CD14-positive monocyte (primary cell): ENCODE measurements at regions not wholly inside any gene's neighbourhood (a gene's known extent, or its start where the extent isn't known, plus 50 kb on each side); places are given as distances from the start of the nearest gene placed in this dataset.

Experiments
- DNase-seq, 3 donors: peaks; one replicate each; pipeline ENCODE4 v3.0.0-alpha.2; 2011 to 2022
- H2AFZ ChIP-seq: 2 replicates; pipeline ENCODE4 v1.6.0; 2012; ENCODE audit warnings: mild to moderate bottlenecking, low read depth, low read length, inconsistent platforms; ENCODE audit not compliant: insufficient read depth, poor library complexity, severe bottlenecking
- H3K27ac ChIP-seq, 2 donors: 1 replicate in 1 of 2; 2 replicates in 1 of 2; pipeline ENCODE4 v1.5.1; 2012 to 2013; ENCODE audit warnings: low read length in 2 of 2, control low read depth in 1 of 2, inconsistent platforms in 1 of 2, low read depth in 1 of 2, mild to moderate bottlenecking in 1 of 2
- H3K27me3 ChIP-seq, 2 donors: one replicate each; pipeline versions ENCODE4 v1.6.0 to v1.6.1; 2011 to 2013; ENCODE audit warnings: low read length in 2 of 2; ENCODE audit not compliant: control insufficient read depth in 2 of 2, insufficient read depth in 2 of 2
- H3K36me3 ChIP-seq, 2 donors: replicated peaks in 1 of 2; 1 replicate in 1 of 2; 2 replicates in 1 of 2; pipeline versions ENCODE4 v1.5.1 to v1.6.1; 2012 to 2013; ENCODE audit warnings: low read length in 2 of 2, control low read depth in 1 of 2, inconsistent platforms in 1 of 2, mild to moderate bottlenecking in 1 of 2; ENCODE audit not compliant: insufficient read depth in 2 of 2, control insufficient read depth in 1 of 2
- H3K4me1 ChIP-seq, 2 donors: 1 replicate in 1 of 2; 2 replicates in 1 of 2; pipeline versions ENCODE4 v1.5.1 to v1.6.1; 2012 to 2013; ENCODE audit warnings: low read length in 2 of 2, control low read depth in 1 of 2, inconsistent platforms in 1 of 2, mild to moderate bottlenecking in 1 of 2, moderate library complexity in 1 of 2; ENCODE audit not compliant: insufficient read depth in 2 of 2, control insufficient read depth in 1 of 2
- H3K4me2 ChIP-seq: replicated peaks from 2 replicates; pipeline ENCODE3; 2012; ENCODE audit warnings: low read length, moderate library complexity, mild to moderate bottlenecking; ENCODE audit not compliant: poor library complexity, severe bottlenecking; ENCODE audit errors: extremely low read depth
- H3K4me3 ChIP-seq, 3 experiments: fragments of 200-600 bp in 1 of 3; sonication (generic) in 1 of 3; replicated peaks in 1 of 3; 1 replicate in 2 of 3; 2 replicates in 1 of 3; pipeline ENCODE4 v1.5.1; 2011 to 2013; ENCODE audit warnings: low read length in 3 of 3, mild to moderate bottlenecking in 3 of 3, control low read depth in 2 of 3, low read depth in 2 of 3, inconsistent platforms in 1 of 3, moderate library complexity in 1 of 3
- H3K79me2 ChIP-seq: 2 replicates; pipeline ENCODE4 v1.6.0; 2012; ENCODE audit warnings: mild to moderate bottlenecking, control low read depth, inconsistent platforms, low read length, moderate library complexity; ENCODE audit not compliant: insufficient read depth
- H3K9ac ChIP-seq: 2 replicates; pipeline ENCODE4 v1.6.0; 2017; ENCODE audit warnings: low read length, mild to moderate bottlenecking; ENCODE audit not compliant: insufficient read depth, poor library complexity, severe bottlenecking
- H3K9me3 ChIP-seq, 2 donors: replicated peaks in 1 of 2; 1 replicate in 1 of 2; 2 replicates in 1 of 2; pipeline versions ENCODE4 v1.5.1 to v1.6.1; 2012 to 2013; ENCODE audit warnings: low read length in 2 of 2, control low read depth in 1 of 2; ENCODE audit not compliant: control insufficient read depth in 1 of 2, insufficient read depth in 1 of 2
- H4K20me1 ChIP-seq: 2 replicates; pipeline ENCODE4 v1.6.0; 2012; ENCODE audit warnings: mild to moderate bottlenecking, low read length, control low read depth, moderate library complexity; ENCODE audit not compliant: insufficient read depth
- H3K27ac Mint-ChIP-seq, 7 donors: one replicate each; pipeline ENCODE4 v1.8.0; 2020; ENCODE audit warnings: mild to moderate bottlenecking in 7 of 7, mixed read lengths in 7 of 7, moderate library complexity in 6 of 7, inconsistent platforms in 2 of 7
- H3K27me3 Mint-ChIP-seq, 3 donors: one replicate each; pipeline ENCODE4 v1.8.0; 2021 to 2022; ENCODE audit warnings: low read depth in 3 of 3, mild to moderate bottlenecking in 3 of 3, mixed read lengths in 3 of 3, moderate library complexity in 3 of 3, inconsistent platforms in 1 of 3
- H3K36me3 Mint-ChIP-seq, 2 donors: one replicate each; pipeline ENCODE4 v1.8.0; 2020; ENCODE audit warnings: mixed read lengths in 2 of 2, inconsistent platforms in 1 of 2, mild to moderate bottlenecking in 1 of 2
- H3K4me1 Mint-ChIP-seq: one replicate; pipeline ENCODE4 v1.8.0; 2020; ENCODE audit warnings: mild to moderate bottlenecking, mixed read lengths
- H3K4me3 Mint-ChIP-seq, 2 donors: one replicate each; pipeline ENCODE4 v1.8.0; 2020; ENCODE audit warnings: mild to moderate bottlenecking in 2 of 2, mixed read lengths in 2 of 2, moderate library complexity in 1 of 2
- H3K9me3 Mint-ChIP-seq, 7 donors: one replicate each; pipeline ENCODE4 v1.8.0; 2020 to 2022; ENCODE audit warnings: mixed read lengths in 7 of 7, mild to moderate bottlenecking in 6 of 7, moderate library complexity in 6 of 7, inconsistent platforms in 2 of 7
- WGBS: methylation state at CpG from one replicate; pipeline ENCODE4 v1.1.5; 2013; ENCODE audit warnings: missing lambda C conversion rate; ENCODE audit not compliant: insufficient coverage; 5-methylcytosine and 5-hydroxymethylcytosine counted together
- intact Hi-C, 2 donors: fragments of 100-400 bp; cut with micrococcal nuclease; formaldehyde crosslinking; loops; one replicate each; pipeline versions ENCODE4 v1.15.0 to v1.15.1; 2023
- TF ChIP-seq, protein P1 (sequence below): fragments of 200-600 bp; IDR thresholded peaks from one replicate; pipeline ENCODE4 v1.8.0; 2022; ENCODE audit warnings: antibody characterized with exemption, mild to moderate bottlenecking

DNA sequence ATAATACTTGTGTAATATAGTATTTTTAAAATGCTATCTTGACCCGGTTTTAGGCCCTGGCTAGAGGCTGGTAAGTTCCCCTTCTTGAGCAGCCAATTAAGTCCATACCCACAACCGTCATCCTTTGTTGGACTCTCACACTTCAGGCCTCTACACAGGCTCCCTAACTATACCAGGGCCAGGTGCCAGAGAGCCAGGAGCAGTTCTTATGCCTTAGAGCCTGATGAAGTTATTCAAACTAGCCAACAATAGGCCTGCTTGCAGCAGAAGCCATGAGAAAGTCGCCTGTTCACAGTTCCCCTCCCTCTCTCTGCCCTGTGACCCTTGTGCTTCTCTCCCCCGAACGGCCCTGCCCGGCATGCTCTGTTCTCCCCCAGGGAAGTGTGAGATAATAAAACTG, 454.2 kb upstream of the KLHL29 start:
- H3K27ac Mint-ChIP-seq = no peak overlapping the region
- 71% methylated on average over 1 of the region's 6 CpGs for WGBS
- H3K9me3 Mint-ChIP-seq = peaks cover 0 to 7% (median 3%) of the 10 kb centered on the region in 7 donors
- H2AFZ ChIP-seq = no peak overlapping the region
- H3K4me3 ChIP-seq = no peak overlapping the region
- H3K36me3 ChIP-seq = no peaks in the 10 kb centered on the region
- no peaks in the 10 kb centered on the region for H3K36me3 Mint-ChIP-seq
- peaks cover 0 to 2% (median 0%) of the 10 kb centered on the region in 3 donors for H3K27me3 Mint-ChIP-seq
- no peaks in the 10 kb centered on the region for H3K4me1 Mint-ChIP-seq
- H3K4me1 ChIP-seq = no peaks in the 10 kb centered on the region
- H4K20me1 ChIP-seq = no peaks in the 10 kb centered on the region
- no peak for DNase-seq
- no peaks in the 10 kb centered on the region for H3K79me2 ChIP-seq
- no peaks in the 10 kb centered on the region for H3K27me3 ChIP-seq
- TF ChIP-seq, protein P1, sequence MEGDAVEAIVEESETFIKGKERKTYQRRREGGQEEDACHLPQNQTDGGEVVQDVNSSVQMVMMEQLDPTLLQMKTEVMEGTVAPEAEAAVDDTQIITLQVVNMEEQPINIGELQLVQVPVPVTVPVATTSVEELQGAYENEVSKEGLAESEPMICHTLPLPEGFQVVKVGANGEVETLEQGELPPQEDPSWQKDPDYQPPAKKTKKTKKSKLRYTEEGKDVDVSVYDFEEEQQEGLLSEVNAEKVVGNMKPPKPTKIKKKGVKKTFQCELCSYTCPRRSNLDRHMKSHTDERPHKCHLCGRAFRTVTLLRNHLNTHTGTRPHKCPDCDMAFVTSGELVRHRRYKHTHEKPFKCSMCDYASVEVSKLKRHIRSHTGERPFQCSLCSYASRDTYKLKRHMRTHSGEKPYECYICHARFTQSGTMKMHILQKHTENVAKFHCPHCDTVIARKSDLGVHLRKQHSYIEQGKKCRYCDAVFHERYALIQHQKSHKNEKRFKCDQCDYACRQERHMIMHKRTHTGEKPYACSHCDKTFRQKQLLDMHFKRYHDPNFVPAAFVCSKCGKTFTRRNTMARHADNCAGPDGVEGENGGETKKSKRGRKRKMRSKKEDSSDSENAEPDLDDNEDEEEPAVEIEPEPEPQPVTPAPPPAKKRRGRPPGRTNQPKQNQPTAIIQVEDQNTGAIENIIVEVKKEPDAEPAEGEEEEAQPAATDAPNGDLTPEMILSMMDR = no peak
- intact Hi-C loops = no loop called here
- no peak overlapping the region for H3K4me2 ChIP-seq
- H3K27ac ChIP-seq = no peak overlapping the region
- no peak overlapping the region for H3K9ac ChIP-seq
- peaks cover 0 to 3% of the 10 kb centered on the region in 2 donors for H3K9me3 ChIP-seq
- H3K4me3 Mint-ChIP-seq = no peak overlapping the region

DNA sequence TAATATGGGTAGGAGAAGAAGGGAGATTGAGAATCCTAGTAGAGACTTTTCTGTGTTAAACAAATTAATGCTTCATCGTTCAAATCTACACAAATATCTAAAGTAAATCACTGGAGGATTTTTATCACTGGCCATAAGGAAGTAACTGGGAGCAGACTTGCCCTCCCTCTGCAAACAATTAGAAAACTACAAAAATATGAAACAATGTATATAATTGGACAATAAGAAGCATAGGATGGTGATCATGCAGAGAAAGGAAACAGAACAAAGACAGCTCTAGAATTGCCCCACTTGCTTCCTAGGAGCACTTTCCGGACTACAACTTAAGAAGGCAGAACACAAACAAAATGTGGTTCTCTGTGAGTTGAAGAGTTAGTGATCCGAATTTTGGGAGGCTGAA, 452.7 kb upstream of the KLHL29 start:
- intact Hi-C loops = no loop called here
- no peaks in the 10 kb centered on the region for H3K79me2 ChIP-seq
- TF ChIP-seq, protein P1 = no peak
- H3K27me3 ChIP-seq = no peaks in the 10 kb centered on the region
- Mint-ChIP-seq H3K27ac (no peak overlapping the region), H3K9me3 (peaks cover 0 to 7% (median 3%) of the 10 kb centered on the region in 7 donors), H3K4me3 (no peak overlapping the region), H3K4me1 (no peaks in the 10 kb centered on the region), H3K36me3 (no peaks in the 10 kb centered on the region), H3K27me3 (peaks cover 0 to 2% (median 0%) of the 10 kb centered on the region in 3 donors)
- H2AFZ ChIP-seq = no peak overlapping the region
- no peak overlapping the region for H3K27ac ChIP-seq
- no peaks in the 10 kb centered on the region for H3K9me3 ChIP-seq
- WGBS = no CpG with 5 or more reads among the region's 3 CpGs
- H3K4me1 ChIP-seq = no peaks in the 10 kb centered on the region
- H3K9ac ChIP-seq = no peak overlapping the region
- H3K36me3 ChIP-seq = no peaks in the 10 kb centered on the region
- no peak overlapping the region for H3K4me2 ChIP-seq
- no peak overlapping the region for H3K4me3 ChIP-seq
- no peak for DNase-seq
- H4K20me1 ChIP-seq = no peaks in the 10 kb centered on the region
